Erythroblast (primary cell): ENCODE measurements at regions not wholly inside any gene's neighbourhood (a gene's known extent, or its start where the extent isn't known, plus 50 kb on each side); places are given as distances from the start of the nearest gene placed in this dataset.

Experiments
- GATA1 ChIP-seq: IDR thresholded peaks from 2 replicates; pipeline ENCODE4 v1.6.1; 2011; ENCODE audit warnings: low read depth, mild to moderate bottlenecking, control low read depth, low read length, moderate library complexity
- POLR2A ChIP-seq: IDR thresholded peaks from 2 replicates; pipeline ENCODE4 v1.6.1; 2011; ENCODE audit warnings: mild to moderate bottlenecking, low read length

DNA sequence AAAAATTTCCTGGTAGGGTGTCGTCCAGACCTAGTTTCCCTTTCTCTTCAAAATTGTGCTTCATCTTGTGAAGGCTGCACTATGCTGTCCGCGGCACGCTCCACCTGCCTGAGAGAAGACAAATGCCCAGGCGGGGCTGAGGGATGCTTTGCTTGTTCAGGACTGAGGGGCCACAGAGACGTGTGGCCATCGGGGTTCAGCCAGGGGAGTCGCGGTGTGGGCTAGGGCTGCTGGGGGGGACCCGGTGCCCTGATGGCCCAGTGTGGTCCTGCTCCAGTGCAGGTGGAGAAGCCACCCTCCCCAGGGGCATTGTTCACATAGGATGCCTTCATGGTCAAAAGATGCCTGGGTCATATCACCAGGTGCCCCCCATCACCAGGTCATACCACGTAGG lies 107.8 kb upstream of the SHH start:
- TF ChIP-seq POLR2A (no peak), GATA1 (no peak)
